HEK293 (cell line): ENCODE measurements at regions not wholly inside any gene's neighbourhood (a gene's known extent, or its start where the extent isn't known, plus 50 kb on each side); places are given as distances from the start of the nearest gene placed in this dataset.
A peak's percentile ranks its signal among the peaks of the same experiment; 100 is the strongest.

Experiments used
- CTCF ChIA-PET: fragments of 350-600 bp; formaldehyde crosslinking; extraction: SDS; loops from one replicate; lab custom pipeline; 2021; ENCODE audit warnings: antibody characterized with exemption; lab: Yijun Ruan, JAX
- POLR2A ChIA-PET: fragments of 300-600 bp; formaldehyde crosslinking; extraction: SDS; loops from one replicate; lab custom pipeline; 2020; ENCODE audit warnings: antibody characterized with exemption, inconsistent platforms; lab: Yijun Ruan, JAX
- H3K27ac ChIP-seq: fragments of 200-500 bp; sonication (Bioruptor generic); 2 replicates; pipeline ENCODE4 v1.5.1; 2014; ENCODE audit warnings: low read depth, low read length, control low read depth, inconsistent platforms; ENCODE audit errors: extremely low read depth
- H3K36me3 ChIP-seq, 2 experiments: fragments of 200-500 bp in 1 of 2; sonication (Bioruptor generic) in 1 of 2; 1 replicate in 1 of 2; 2 replicates in 1 of 2; pipeline ENCODE4 v1.5.1; 2014 to 2017; ENCODE audit warnings: inconsistent platforms in 2 of 2, low read length in 2 of 2; ENCODE audit not compliant: control insufficient read depth in 2 of 2, insufficient read depth in 1 of 2
- H3K4me1 ChIP-seq: fragments of 200-500 bp; sonication (Bioruptor generic); 2 replicates; pipeline ENCODE4 v1.5.1; 2014; ENCODE audit warnings: mild to moderate bottlenecking, low read length, inconsistent platforms; ENCODE audit not compliant: control insufficient read depth, insufficient read depth
- H3K4me3 ChIP-seq: 2 replicates; pipeline ENCODE4 v1.5.1; 2011; ENCODE audit warnings: low read depth, mild to moderate bottlenecking, control low read depth, low read length, moderate library complexity
- H3K9me3 ChIP-seq: fragments of 200-500 bp; sonication (Bioruptor generic); 2 replicates; pipeline ENCODE4 v1.5.1; 2014; ENCODE audit warnings: low read depth, low read length, inconsistent platforms; ENCODE audit not compliant: control insufficient read depth, insufficient read depth
- BCL11B ChIP-seq: fragments of 450-650 bp; formaldehyde crosslinking; IDR thresholded peaks from 2 replicates; pipeline ENCODE4 v1.5.1; 2016; ENCODE audit warnings: low read depth, missing biosample characterization, missing genetic modification characterization
- GLI2 ChIP-seq: fragments of 450-650 bp; formaldehyde crosslinking; IDR thresholded peaks from 2 replicates; pipeline ENCODE4; 2017; ENCODE audit warnings: missing biosample characterization, missing genetic modification characterization, low read depth, borderline replicate concordance
- GLIS1 ChIP-seq: fragments of 450-650 bp; formaldehyde crosslinking; IDR thresholded peaks from 2 replicates; pipeline ENCODE4 v1.5.1; 2016; ENCODE audit warnings: missing biosample characterization, missing genetic modification characterization
- SCRT2 ChIP-seq: fragments of 450-650 bp; formaldehyde crosslinking; IDR thresholded peaks from 2 replicates; pipeline ENCODE4 v1.5.1; 2016; ENCODE audit warnings: missing biosample characterization, missing genetic modification characterization
- SP2 ChIP-seq: fragments of 450-650 bp; formaldehyde crosslinking; IDR thresholded peaks from 2 replicates; pipeline ENCODE4 v1.5.1; 2016; ENCODE audit warnings: missing biosample characterization, missing genetic modification characterization
- YY2 ChIP-seq: fragments of 450-650 bp; formaldehyde crosslinking; IDR thresholded peaks from 2 replicates; pipeline ENCODE4 v1.5.1; 2016; ENCODE audit warnings: missing biosample characterization, missing genetic modification characterization
- ZBTB17 ChIP-seq: fragments of 450-650 bp; formaldehyde crosslinking; IDR thresholded peaks from 2 replicates; pipeline ENCODE4 v1.5.1; 2016; ENCODE audit warnings: missing biosample characterization, missing genetic modification characterization
- ZEB2 ChIP-seq: fragments of 450-650 bp; formaldehyde crosslinking; IDR thresholded peaks from 2 replicates; pipeline ENCODE4 v1.5.1; 2016; ENCODE audit warnings: missing biosample characterization, missing genetic modification characterization
- ZNF157 ChIP-seq: fragments of 450-650 bp; formaldehyde crosslinking; IDR thresholded peaks from 2 replicates; pipeline ENCODE4 v1.5.1; 2016; ENCODE audit warnings: missing biosample characterization, missing genetic modification characterization
- ZNF19 ChIP-seq: fragments of 450-650 bp; formaldehyde crosslinking; IDR thresholded peaks from 2 replicates; pipeline ENCODE4; 2016; ENCODE audit warnings: missing biosample characterization, missing genetic modification characterization, low read depth
- ZNF2 ChIP-seq: fragments of 450-650 bp; formaldehyde crosslinking; IDR thresholded peaks from 2 replicates; pipeline ENCODE4 v1.5.1; 2016; ENCODE audit warnings: missing biosample characterization, missing genetic modification characterization
- ZNF211 ChIP-seq: fragments of 450-650 bp; formaldehyde crosslinking; IDR thresholded peaks from 2 replicates; pipeline ENCODE4 v1.5.1; 2016; ENCODE audit warnings: low read depth, missing biosample characterization, missing genetic modification characterization
- ZNF223 ChIP-seq: fragments of 450-650 bp; formaldehyde crosslinking; IDR thresholded peaks from 2 replicates; pipeline ENCODE4 v1.5.1; 2016; ENCODE audit warnings: missing biosample characterization, missing genetic modification characterization
- ZNF510 ChIP-seq: fragments of 450-650 bp; formaldehyde crosslinking; IDR thresholded peaks from 2 replicates; pipeline ENCODE4 v1.5.1; 2018; ENCODE audit warnings: mild to moderate bottlenecking, missing genetic modification characterization, missing biosample characterization; ENCODE audit not compliant: insufficient replicate concordance
- ZNF529 ChIP-seq: fragments of 450-650 bp; formaldehyde crosslinking; IDR thresholded peaks from 2 replicates; pipeline ENCODE4 v1.5.1; 2017; ENCODE audit warnings: missing genetic modification characterization, missing biosample characterization; ENCODE audit not compliant: insufficient replicate concordance
- ZNF624 ChIP-seq: fragments of 450-650 bp; formaldehyde crosslinking; IDR thresholded peaks from 2 replicates; pipeline ENCODE4 v1.5.1; 2017; ENCODE audit warnings: missing biosample characterization, missing genetic modification characterization
- ZNF654 ChIP-seq: fragments of 450-650 bp; formaldehyde crosslinking; IDR thresholded peaks from 2 replicates; pipeline ENCODE4 v1.5.1; 2016; ENCODE audit warnings: low read depth, missing biosample characterization, missing genetic modification characterization
- ZNF701 ChIP-seq: fragments of 450-650 bp; formaldehyde crosslinking; IDR thresholded peaks from 2 replicates; pipeline ENCODE4 v1.5.1; 2016; ENCODE audit warnings: missing biosample characterization, missing genetic modification characterization
- ZNF747 ChIP-seq: fragments of 450-650 bp; formaldehyde crosslinking; IDR thresholded peaks from 2 replicates; pipeline ENCODE4 v1.5.1; 2016; ENCODE audit warnings: missing biosample characterization, missing genetic modification characterization
- ZNF785 ChIP-seq: fragments of 450-650 bp; formaldehyde crosslinking; IDR thresholded peaks from 2 replicates; pipeline ENCODE4 v1.5.1; 2016; ENCODE audit warnings: missing biosample characterization, missing genetic modification characterization
- ZSCAN30 ChIP-seq: fragments of 450-650 bp; IDR thresholded peaks from 2 replicates; pipeline ENCODE4 v1.5.1; 2018; ENCODE audit warnings: missing biosample characterization, mild to moderate bottlenecking, missing genetic modification characterization, moderate library complexity
- TF ChIP-seq, protein P1 (sequence below): fragments of 450-650 bp; formaldehyde crosslinking; IDR thresholded peaks from 2 replicates; pipeline ENCODE4 v1.5.1; 2016; ENCODE audit warnings: missing biosample characterization, missing genetic modification characterization
- TF ChIP-seq, protein P2 (sequence below): fragments of 450-650 bp; formaldehyde crosslinking; IDR thresholded peaks from 2 replicates; pipeline ENCODE4 v1.5.1; 2016; ENCODE audit warnings: missing biosample characterization, missing genetic modification characterization, low read depth
- TF ChIP-seq, protein P3 (sequence below): fragments of 450-650 bp; formaldehyde crosslinking; IDR thresholded peaks from 2 replicates; pipeline ENCODE4 v1.5.1; 2016; ENCODE audit warnings: missing biosample characterization, missing genetic modification characterization
- TF ChIP-seq, protein P4 (sequence below): fragments of 450-650 bp; formaldehyde crosslinking; IDR thresholded peaks from 2 replicates; pipeline ENCODE4 v1.5.1; 2016; ENCODE audit warnings: missing biosample characterization, missing genetic modification characterization
- TF ChIP-seq, protein P5 (sequence below): fragments of 450-650 bp; formaldehyde crosslinking; IDR thresholded peaks from 2 replicates; pipeline ENCODE4 v1.5.1; 2017; ENCODE audit warnings: missing biosample characterization, missing genetic modification characterization
- TF ChIP-seq, protein P6 (sequence below): fragments of 450-650 bp; formaldehyde crosslinking; IDR thresholded peaks from 2 replicates; pipeline ENCODE4 v1.5.1; 2016; ENCODE audit warnings: missing biosample characterization, missing genetic modification characterization

DNA sequence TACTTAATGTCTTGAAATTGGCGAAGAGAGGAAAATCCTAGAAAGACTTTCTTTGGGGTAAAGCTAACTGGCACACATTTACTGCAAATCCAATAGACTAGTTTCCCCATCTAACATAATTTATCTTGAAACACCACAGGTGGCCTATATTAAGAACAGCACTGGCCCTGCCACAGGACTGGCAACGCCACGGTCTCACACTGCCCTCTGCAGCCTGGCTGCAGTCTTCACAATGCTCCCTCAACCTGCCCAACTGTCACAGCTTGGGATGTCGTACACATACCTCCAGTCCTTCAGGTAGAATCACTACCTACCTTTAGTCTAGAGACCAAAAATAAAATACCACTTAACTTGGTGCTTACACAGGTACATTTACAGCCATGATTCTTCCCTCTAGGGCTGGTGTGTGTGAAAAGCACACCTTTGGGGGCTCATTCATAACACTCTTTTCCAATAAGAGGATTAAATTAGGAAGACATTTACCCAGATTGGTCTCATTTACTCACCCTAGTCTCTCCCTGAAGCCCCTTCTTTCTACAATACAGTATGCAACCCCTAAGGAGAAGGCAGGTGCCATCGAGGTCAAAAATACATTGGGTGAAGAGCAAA is 222.2 kb downstream of the C1D start:
- CTCF ChIA-PET, result interaction anchor here (0.6 to 2.8 kb wide), 16 partner anchors 18 to 1921 kb away, joined by 3 to 27 read pairs (median 4); no protein-coding TSS in a partner anchor
- Histone ChIP-seq H3K4me3 (no peak overlapping the region), H3K27ac (no peak overlapping the region), H3K9me3 (no peaks in the 10 kb centered on the region), H3K4me1 (peaks cover 2% of the 10 kb centered on the region), H3K36me3 (no peaks in the 10 kb centered on the region)
- POLR2A ChIA-PET, result no interaction called here
- TF ChIP-seq, protein P1, sequence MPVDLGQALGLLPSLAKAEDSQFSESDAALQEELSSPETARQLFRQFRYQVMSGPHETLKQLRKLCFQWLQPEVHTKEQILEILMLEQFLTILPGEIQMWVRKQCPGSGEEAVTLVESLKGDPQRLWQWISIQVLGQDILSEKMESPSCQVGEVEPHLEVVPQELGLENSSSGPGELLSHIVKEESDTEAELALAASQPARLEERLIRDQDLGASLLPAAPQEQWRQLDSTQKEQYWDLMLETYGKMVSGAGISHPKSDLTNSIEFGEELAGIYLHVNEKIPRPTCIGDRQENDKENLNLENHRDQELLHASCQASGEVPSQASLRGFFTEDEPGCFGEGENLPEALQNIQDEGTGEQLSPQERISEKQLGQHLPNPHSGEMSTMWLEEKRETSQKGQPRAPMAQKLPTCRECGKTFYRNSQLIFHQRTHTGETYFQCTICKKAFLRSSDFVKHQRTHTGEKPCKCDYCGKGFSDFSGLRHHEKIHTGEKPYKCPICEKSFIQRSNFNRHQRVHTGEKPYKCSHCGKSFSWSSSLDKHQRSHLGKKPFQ (tag by site-specific recombination), result no peak
- no peak for TF ChIP-seq YY2 (tag by site-specific recombination)
- TF ChIP-seq SP2 (tag by site-specific recombination), result no peak
- TF ChIP-seq ZSCAN30, result no peak
- TF ChIP-seq ZNF223 (tag by site-specific recombination), result no peak
- TF ChIP-seq ZNF785 (tag by site-specific recombination), result no peak
- TF ChIP-seq, protein P2, sequence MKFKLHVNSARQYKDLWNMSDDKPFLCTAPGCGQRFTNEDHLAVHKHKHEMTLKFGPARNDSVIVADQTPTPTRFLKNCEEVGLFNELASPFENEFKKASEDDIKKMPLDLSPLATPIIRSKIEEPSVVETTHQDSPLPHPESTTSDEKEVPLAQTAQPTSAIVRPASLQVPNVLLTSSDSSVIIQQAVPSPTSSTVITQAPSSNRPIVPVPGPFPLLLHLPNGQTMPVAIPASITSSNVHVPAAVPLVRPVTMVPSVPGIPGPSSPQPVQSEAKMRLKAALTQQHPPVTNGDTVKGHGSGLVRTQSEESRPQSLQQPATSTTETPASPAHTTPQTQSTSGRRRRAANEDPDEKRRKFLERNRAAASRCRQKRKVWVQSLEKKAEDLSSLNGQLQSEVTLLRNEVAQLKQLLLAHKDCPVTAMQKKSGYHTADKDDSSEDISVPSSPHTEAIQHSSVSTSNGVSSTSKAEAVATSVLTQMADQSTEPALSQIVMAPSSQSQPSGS, result no peak
- TF ChIP-seq, protein P3, sequence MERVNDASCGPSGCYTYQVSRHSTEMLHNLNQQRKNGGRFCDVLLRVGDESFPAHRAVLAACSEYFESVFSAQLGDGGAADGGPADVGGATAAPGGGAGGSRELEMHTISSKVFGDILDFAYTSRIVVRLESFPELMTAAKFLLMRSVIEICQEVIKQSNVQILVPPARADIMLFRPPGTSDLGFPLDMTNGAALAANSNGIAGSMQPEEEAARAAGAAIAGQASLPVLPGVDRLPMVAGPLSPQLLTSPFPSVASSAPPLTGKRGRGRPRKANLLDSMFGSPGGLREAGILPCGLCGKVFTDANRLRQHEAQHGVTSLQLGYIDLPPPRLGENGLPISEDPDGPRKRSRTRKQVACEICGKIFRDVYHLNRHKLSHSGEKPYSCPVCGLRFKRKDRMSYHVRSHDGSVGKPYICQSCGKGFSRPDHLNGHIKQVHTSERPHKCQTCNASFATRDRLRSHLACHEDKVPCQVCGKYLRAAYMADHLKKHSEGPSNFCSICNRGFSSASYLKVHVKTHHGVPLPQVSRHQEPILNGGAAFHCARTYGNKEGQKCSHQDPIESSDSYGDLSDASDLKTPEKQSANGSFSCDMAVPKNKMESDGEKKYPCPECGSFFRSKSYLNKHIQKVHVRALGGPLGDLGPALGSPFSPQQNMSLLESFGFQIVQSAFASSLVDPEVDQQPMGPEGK (tag by site-specific recombination), result no peak
- no peak for TF ChIP-seq ZNF19 (tag by site-specific recombination)
- no peak for TF ChIP-seq ZNF624 (tag by site-specific recombination)
- no peak for TF ChIP-seq ZNF211 (tag by site-specific recombination)
- TF ChIP-seq, protein P4, sequence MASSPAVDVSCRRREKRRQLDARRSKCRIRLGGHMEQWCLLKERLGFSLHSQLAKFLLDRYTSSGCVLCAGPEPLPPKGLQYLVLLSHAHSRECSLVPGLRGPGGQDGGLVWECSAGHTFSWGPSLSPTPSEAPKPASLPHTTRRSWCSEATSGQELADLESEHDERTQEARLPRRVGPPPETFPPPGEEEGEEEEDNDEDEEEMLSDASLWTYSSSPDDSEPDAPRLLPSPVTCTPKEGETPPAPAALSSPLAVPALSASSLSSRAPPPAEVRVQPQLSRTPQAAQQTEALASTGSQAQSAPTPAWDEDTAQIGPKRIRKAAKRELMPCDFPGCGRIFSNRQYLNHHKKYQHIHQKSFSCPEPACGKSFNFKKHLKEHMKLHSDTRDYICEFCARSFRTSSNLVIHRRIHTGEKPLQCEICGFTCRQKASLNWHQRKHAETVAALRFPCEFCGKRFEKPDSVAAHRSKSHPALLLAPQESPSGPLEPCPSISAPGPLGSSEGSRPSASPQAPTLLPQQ (tag by site-specific recombination), result no peak
- no peak for TF ChIP-seq BCL11B
- TF ChIP-seq ZNF157 (tag by site-specific recombination), result no peak
- TF ChIP-seq ZBTB17 (tag by site-specific recombination), result peak; percentile 26; the same call in 1 of the 2 replicates
- TF ChIP-seq ZNF747 (tag by site-specific recombination), result no peak
- TF ChIP-seq, protein P5, sequence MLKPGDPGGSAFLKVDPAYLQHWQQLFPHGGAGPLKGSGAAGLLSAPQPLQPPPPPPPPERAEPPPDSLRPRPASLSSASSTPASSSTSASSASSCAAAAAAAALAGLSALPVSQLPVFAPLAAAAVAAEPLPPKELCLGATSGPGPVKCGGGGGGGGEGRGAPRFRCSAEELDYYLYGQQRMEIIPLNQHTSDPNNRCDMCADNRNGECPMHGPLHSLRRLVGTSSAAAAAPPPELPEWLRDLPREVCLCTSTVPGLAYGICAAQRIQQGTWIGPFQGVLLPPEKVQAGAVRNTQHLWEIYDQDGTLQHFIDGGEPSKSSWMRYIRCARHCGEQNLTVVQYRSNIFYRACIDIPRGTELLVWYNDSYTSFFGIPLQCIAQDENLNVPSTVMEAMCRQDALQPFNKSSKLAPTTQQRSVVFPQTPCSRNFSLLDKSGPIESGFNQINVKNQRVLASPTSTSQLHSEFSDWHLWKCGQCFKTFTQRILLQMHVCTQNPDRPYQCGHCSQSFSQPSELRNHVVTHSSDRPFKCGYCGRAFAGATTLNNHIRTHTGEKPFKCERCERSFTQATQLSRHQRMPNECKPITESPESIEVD (tag by site-specific recombination), result no peak
- TF ChIP-seq ZNF529 (tag by site-specific recombination), result no peak
- TF ChIP-seq, protein P6, sequence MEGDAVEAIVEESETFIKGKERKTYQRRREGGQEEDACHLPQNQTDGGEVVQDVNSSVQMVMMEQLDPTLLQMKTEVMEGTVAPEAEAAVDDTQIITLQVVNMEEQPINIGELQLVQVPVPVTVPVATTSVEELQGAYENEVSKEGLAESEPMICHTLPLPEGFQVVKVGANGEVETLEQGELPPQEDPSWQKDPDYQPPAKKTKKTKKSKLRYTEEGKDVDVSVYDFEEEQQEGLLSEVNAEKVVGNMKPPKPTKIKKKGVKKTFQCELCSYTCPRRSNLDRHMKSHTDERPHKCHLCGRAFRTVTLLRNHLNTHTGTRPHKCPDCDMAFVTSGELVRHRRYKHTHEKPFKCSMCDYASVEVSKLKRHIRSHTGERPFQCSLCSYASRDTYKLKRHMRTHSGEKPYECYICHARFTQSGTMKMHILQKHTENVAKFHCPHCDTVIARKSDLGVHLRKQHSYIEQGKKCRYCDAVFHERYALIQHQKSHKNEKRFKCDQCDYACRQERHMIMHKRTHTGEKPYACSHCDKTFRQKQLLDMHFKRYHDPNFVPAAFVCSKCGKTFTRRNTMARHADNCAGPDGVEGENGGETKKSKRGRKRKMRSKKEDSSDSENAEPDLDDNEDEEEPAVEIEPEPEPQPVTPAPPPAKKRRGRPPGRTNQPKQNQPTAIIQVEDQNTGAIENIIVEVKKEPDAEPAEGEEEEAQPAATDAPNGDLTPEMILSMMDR (tag by site-specific recombination), result peak; percentile 91
- no peak for TF ChIP-seq GLI2 (tag by site-specific recombination)
- no peak for TF ChIP-seq ZNF701 (tag by site-specific recombination)
- TF ChIP-seq ZNF654 (tag by site-specific recombination), result peak; percentile 88
- TF ChIP-seq ZNF510 (tag by site-specific recombination), result no peak
- TF ChIP-seq ZNF2 (tag by site-specific recombination), result no peak
- peak; percentile 92 for TF ChIP-seq SCRT2
- no peak for TF ChIP-seq ZEB2
- peak; percentile 24; the same call in 1 of the 2 replicates for TF ChIP-seq GLIS1 (tag by site-specific recombination)
